HCT116 (cell line): ENCODE measurements at regions not wholly inside any gene's neighbourhood (a gene's known extent, or its start where the extent isn't known, plus 50 kb on each side); places are given as distances from the start of the nearest gene placed in this dataset.

Source experiments
- CTCF ChIP-seq, 3 experiments: fragments of 200-600 bp in 1 of 3; sonication (generic) in 1 of 3; IDR thresholded peaks in 2 of 3; conservative IDR thresholded peaks in 1 of 3; 2 replicates each; pipeline ENCODE4 v1.5.1; 2012 to 2017; ENCODE audit warnings: low read depth in 2 of 3, low read length in 2 of 3, antibody characterized with exemption in 1 of 3, borderline replicate concordance in 1 of 3, control low read depth in 1 of 3, mild to moderate bottlenecking in 1 of 3, mixed read lengths in 1 of 3, mixed run types in 1 of 3, moderate library complexity in 1 of 3; ENCODE audit not compliant: insufficient read depth in 1 of 3
- EZH2 ChIP-seq: fragments of 200-600 bp; sonication (generic); IDR thresholded peaks from 2 replicates; pipeline ENCODE4 v1.6.1; 2017; ENCODE audit warnings: antibody characterized with exemption, mixed run types

DNA sequence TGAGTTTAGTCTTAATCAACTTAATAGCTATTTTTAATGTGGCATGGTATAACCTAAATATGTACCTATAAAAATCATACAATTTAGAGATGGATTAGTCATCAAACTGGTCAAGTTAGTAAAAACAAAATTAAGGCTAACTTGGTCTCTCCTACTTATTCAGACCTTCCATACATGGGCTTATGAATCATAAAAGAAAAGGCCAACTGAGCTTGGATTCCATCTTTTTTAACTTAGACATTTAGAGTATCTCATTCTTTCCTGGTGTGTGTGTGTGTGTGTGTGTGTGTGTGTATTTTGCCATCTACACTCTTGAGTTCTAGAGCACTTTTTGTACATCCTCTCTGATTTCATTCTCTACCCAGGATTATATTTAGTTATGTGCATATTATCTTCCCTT lies 637.5 kb downstream of the PLCL1 start:
- TF ChIP-seq CTCF (IDR thresholded peaks at IDR 0.05 in 2 of 3, conservative IDR thresholded peaks at IDR 0.05 in 1 of 3; ENCODE audit: borderline replicate concordance in 1 of 3, insufficient read depth in 1 of 3, low read depth in 2 of 3, low read length in 2 of 3) (no peak), EZH2 (no peak)
